TTC549 (cell line): ENCODE measurements at regions not wholly inside any gene's neighbourhood (a gene's known extent, or its start where the extent isn't known, plus 50 kb on each side); places are given as distances from the start of the nearest gene placed in this dataset.

Experiments
- FAIRE-seq: peaks from 2 replicates; lab custom pipeline; 2012; peaks lifted over from hg19 to GRCh38; lab: Jason Lieb, UNC

DNA sequence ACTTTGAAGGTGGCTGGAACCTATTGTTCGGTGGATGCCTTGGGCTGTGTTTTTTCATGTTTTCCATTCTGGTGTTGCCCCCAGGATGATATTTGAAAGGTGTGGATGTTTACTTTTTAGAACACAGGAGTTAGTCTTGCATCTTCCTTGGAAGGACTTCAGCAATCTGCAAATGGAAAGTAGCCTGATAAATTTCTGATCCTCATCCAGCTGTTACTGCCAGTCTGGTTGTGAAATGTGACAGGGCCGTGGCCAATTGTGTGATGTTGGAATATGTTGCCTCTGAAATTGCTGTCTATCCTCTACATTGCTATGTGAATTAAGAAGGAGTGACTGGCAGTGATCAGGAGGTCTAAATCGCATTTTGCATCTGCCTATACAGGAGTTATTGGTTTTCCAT lies 382.5 kb upstream of the C2CD4B start:
- no peak for FAIRE-seq

DNA sequence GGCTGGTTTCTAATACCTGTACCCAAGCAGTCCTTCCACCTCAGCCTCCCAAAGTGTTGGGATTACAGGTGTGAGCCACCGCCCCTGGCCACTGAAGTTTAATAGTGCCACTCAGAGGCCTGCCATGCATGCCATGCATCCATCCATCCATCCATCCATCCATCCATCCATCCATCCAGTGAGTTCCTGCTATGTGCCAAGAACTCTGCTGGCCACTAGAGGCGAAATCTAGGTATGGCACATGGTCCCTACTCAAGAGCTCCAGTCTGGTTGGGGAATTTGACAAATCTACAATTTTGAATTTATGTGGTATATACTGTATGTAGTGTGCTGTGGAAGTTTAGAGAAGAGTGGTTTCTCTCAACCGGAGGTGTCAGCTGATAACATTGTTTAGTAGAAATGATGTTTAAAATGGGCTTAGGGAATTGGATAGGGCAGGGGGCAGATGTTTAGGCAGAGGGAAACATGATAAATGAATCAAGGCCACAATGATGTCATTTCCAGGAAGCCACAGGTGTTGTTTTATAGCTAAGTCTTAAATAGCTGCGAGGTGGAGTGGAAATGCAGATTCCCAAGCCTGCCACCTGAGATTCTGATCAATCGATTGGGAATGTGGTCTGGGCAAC lies 384.4 kb upstream of the C2CD4B start:
- no peak for FAIRE-seq

DNA sequence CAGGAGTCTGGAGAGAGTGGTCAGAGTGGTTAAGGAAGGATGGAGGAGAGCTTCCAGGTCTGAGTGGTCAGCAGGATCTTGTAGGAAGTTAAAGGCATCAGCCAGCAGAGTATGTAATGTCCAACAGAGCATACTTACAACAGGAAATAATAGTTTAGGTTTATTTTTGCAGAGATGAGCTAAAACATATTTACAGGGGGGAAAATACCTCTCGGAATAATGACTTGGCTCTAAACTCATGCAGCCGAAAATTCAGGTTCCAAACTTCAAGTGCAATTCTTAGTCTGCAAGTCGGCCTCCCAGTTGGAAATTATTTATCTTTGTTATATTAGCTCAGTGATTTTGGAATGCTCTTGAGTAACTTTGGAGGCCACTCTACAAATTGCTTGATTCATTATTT lies 385.0 kb upstream of the C2CD4B start:
- no peak for FAIRE-seq

DNA sequence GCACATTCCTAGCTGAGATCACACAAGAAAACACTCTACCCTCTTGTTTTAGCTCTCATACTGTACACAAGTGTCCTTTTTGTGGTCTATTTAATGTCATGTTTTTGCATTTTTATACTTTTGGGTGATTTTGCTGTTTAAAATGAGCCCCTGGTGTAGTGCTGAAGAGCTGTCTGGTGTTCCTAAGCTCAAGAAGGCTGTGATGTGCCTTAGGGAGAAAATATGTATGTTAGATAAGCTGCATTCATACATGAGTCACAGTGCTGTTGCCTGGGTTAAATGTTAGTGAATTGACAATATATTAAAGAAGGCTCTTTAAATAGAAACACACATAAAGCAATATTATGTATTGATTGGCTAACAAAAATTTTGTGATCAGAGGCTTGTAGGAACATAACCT lies 387.4 kb upstream of the C2CD4B start:
- no peak for FAIRE-seq

DNA sequence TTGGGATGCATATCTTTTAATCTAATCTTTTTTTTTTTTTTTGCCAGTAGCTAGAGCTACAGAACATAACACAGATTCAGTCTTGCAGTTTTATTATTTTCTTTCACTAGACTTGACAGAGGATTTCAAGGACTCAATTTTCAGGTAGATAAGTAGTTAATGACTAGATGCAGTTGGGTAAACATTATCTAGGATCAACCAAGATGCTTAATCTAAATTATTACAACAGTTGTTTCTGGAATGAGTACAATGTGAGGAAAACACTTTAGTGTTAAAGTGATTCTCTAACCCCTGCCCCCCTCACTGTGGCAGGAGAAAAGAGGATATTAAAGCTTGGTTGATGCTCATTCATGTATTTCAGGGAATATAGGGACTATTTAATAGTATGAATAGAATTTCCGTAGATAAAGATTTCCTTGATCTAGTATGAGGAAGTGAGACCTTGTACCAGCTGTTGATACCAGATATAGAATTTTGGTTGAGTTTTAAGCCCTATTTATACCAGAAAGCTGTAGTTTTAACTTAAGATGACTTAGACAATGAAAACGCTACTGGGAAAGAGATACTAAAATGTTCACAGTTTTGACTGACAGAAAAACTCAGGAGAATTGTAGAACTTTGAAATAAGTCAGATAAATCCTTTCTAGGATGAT lies 389.0 kb upstream of the C2CD4B start:
- FAIRE-seq = no peak

DNA sequence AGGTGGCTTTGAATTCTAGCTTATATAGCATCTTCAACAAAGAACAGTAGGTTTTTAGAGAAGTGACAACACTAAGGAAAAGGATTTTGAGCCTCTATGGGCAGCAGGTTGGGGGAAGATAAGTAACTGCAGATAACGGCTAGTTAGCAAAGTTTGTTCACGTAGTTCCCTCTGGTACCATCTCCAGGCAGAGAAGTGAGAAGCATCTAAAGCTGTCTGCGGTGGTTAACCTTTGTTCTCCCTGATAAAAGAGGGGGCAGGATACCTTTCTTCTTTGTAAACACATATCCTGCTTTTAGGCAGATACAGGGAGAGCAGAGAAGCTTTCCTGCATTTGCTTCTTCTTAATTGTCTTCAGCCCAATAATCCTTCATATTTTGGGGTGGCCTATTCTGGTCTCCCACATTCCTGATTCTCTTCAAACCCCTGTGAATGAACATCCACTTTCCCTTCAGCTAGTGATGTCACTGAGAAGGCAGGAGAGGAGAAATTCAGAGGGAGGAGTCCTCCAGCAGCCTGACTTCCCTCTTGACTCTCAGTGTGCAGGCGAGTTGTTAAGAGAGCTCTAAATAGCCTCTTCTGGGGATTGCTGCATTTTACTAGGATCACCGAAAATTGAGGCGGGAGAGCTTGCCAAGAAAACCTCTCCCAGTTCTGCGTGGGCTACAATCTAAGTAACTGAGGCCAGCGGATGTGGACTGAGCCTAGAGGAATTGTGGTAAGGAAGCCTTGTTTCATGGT lies 393.7 kb upstream of the C2CD4B start:
- FAIRE-seq = no peak

DNA sequence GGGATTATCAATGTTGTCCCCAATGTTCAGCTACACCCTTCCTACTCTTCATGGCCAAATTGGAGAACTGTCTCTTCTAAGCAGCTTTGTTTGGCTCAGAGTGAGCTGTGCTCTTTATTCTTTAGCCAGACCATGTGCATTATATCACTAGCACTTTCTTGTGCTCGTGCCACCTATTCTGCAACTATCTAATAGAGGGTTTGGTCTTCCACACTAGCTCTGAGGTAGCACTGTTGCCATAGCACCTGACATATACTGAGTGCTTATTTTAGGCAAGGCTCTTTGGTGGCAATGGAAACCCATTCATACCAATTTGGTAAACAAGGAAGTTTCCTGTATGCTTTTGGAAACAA lies 394.3 kb upstream of the C2CD4B start:
- FAIRE-seq = no peak

DNA sequence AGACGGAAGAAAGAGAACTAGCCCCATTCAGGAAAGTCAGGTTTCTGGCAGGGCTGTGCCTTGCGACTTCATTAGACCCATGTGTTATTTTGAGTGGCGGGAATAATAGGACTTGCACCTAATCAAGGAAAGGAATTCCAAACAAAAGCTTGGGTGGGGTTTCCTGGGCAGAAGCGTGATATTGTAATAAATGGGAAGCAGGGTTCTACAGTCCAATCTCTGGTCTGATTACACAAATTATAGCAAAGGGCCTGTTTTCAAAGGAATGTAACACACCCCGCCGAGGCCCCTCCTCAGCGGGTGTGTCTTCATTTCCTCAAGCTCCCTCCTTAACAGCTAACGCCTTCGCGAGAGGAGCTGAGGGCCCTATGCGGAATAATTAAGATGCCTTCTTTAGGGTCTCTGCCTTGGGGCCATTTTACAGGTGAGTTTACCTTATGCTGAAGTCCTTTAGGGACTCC lies 396.0 kb upstream of the C2CD4B start:
- FAIRE-seq = no peak

DNA sequence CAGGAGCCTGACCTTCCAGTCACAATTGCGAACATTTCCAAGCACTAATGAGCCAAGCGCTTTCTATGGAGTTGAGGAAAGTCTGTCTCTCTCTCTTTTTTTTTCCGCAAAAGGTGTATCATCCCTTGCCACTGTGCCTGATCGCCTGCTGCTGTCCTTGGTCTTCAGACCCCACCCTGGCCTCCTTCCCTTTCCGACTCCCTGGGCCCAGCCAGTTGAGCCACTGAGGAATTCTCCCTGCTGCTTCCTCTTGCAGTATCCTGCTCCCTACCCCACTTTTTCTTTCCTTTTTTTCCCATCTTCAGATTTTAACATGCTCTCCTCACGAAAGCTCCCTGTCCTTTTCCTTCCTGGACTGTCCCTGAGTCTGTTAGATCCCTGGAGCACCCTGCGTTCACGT lies 396.5 kb upstream of the C2CD4B start:
- FAIRE-seq = no peak

DNA sequence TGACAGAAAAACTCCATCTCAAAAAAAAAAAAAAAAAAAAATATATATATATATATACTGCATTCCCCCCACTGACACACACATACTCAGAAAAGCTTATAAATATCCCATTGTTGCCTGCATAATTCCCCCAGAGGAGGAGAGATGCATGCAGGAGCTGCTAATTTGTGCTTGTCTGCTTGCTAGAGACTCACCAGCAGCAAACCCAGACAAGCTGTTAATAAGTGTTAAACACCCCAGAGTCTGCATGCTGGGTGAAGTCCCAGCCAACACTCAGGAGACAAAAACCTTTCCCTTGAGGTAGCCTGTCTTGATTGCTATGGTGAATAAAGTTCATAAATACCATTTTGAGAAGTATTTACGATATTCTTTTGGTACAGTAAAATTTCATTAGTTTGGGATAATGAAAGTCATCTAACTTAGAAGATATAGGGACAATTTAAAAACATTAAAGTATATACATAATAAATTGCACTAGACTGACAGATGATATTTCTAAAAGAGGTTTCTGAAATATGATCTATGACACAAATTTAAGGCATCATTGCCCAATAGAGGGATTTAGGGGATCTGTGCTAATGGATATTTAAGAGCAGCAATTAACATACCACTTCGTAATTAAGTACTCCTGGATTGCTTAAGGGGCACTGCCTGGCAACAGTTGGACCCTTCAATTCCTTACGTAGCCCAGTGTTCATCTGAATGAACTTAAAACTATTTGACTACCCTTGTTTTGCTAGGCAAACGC lies 400.0 kb upstream of the C2CD4B start:
- no peak for FAIRE-seq

DNA sequence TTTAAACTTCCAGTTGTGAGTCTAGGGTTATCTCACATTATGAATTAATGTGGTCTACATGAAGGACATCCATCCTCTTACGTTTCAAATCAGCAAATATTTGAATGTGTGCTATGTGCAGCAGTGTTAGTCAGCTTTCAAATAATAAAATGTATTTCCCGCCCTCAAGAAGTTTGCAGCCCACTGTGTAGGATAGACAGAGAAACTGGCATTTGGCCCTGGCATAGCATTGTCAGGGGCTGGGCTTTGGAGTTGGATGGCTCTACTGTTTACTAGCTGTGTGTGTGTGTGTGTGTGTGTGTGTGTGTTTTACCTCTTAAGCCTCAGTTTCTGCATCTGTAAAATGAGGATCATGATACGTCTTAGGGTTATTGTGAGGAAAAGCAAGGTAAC lies 400.5 kb upstream of the C2CD4B start:
- FAIRE-seq = no peak

DNA sequence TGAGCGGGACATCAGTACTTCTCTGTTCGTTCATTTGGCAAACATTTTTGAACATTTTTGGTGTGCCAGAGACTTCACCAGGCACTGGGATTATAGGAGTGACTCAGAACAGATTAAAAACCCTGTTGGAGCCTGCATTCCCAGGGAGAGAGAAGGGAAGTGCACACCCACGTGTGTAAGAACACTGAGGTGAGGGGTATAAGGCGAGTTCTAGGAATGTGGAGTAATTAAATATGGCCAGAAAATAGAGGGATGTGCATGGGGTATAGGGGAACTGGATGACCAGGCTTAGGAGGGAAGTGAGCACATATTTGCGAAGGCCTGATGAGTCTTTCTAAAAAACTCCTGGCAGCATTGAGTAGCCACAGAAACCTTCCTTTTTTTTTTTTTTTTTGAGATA lies 401.2 kb upstream of the C2CD4B start:
- no peak for FAIRE-seq

DNA sequence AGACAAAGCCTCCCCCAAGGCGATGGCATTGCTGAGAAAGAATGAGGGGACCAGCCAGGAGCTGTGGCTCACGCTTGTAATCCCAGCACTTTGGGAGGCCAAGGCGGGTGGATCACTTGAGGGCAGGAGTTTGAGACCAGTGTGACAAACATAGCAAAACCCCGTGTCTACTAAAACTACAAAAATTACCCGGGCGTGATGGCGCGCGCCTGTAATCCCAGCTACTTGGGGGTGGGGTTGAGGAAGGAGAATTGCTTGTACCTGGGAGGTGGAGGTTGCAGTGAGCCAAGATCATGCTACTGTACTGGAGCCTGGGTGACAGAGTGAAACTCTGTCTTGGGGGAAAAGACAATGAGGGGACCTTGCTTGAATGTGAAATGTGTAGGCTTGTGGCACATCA lies 402.4 kb upstream of the C2CD4B start:
- no peak for FAIRE-seq

DNA sequence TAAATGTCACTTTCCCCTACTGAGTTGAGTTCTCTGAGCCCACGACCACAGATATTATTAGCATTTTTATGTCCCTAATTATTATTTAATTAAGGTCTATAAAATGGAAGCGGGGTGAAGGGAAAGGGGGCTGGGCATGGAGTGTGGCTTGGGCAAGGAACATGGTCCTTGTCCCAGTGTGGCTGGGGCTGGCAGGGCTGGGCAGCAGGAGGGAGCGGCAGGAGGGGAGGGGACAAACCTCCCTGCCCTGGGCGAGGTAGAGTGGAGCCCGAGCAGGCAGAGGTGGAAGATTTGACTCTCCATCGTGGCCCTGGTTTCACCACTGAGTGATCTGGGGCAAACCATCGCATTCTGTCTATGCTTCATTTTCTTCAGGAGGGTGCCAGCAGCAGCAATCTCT lies 402.9 kb upstream of the C2CD4B start:
- no peak for FAIRE-seq

DNA sequence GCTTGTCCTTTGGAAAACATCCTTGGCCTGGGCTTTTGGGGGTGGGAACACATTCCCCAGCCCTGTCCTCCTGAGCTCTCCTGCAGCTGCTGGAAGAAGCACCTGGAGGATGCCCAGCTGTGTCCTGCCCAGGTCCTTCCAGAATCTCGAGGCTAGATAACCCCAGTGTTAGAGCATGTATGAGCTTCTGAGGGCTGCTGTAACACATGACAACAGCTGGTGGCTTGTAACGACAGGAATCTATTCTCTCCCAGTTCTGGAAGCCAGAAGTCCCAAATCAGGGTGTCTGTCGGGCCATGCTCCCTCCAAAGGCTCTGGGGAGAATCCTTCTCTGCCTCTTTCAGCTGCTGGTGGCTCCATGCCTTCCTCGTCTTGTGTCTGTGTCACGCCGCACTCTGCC lies 403.6 kb upstream of the C2CD4B start:
- no peak for FAIRE-seq

DNA sequence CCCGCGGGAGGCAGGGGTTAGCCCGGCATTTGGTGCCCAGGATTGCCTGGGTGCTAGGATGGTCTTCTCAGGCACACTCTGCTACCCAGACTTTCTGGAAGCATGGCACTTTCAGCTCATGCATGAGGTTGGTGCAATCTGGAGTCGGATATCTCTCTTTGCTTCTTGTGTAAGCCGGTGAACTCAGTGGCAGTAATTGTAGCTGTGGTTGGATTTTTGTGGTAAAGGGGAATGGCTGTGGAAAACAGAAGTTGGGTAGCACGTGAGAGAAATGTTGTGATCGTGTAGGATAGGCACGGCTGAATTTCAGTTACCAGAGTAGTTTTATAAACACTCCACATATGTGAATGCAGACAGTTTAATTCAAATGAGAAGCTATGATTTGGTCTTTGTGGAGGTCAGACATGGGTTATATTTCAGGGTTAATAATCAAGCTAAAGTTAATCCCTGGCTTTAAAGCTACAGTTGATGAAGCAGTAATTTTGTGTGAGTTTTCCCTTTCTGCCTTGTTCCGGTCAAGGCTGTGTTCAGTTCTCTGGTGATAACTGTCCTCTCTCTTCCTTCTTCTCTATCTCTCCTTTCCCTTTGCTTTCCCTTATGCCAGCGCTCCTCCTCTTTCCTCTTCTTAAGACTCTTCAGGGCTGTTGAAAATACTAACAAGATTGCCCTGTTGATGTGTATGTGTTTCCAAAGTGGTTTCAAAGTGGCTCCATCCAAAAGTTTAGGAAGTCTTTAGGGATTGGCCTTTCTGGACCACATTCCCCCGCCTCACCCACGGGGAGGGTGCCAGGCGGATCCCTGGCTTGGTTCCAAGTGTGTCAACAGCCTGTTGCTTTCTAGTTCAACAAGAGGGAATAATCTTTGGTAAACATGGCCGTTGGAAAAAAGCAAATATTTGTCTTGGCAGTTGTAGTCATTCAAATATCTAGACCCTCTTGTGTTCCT lies 404.6 kb upstream of the C2CD4B start:
- FAIRE-seq = no peak

DNA sequence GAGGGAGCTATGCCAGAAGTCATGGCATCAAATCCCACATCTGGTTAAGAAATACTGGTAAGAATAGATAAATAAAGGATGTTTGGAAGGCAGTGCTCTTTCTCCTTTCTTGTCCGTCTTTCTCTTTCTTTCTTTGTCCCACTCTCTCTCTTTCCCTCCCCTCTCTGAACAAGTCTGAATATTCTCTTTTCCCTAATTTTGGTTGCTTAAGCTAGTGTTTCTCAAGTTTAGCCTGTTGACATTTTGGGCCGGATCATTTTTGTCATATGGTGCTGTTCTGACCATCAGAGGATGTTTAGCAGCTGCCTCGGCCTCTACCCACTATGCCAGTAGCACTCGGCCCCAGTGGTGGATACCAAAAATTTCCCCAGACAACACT lies 405.3 kb upstream of the C2CD4B start:
- no peak for FAIRE-seq

DNA sequence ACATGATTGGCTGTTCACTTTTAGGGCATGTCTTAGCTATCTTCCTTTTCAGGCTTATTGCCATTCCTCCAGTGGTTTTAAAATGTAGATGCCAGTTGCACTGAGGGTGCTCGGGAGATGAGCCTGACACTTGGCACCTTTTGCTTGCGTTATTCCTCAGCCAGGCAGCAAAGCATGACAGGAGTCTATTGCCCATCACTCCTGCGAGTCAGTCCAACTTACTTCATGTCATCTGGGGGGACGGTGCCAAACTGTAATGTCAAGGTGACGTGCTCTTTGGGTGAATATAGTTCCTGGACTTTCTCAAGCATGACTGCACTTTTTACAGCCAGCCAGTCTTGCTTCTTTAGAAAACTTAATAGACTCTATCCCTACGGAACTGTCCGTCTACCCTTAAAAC lies 406.0 kb upstream of the C2CD4B start:
- FAIRE-seq = no peak

DNA sequence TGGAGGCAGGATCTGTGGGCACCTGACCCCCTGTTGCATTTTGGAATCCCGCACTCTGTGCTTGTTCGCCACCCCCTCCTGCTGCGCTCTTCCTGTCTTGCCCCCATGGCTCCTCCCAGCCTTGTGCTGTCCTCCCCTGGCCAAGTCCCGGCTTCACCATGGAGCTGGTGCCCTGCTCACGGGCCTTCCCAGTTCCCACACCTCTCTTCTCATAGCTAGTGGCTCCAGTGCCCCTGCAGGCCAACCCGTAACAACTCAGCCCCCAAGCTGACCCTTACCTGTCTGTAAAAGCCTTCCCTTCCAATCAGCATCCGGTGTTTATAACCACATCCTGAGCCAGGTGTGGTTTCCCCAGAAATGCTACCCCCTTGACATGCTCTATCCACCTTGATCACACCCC lies 407.7 kb upstream of the C2CD4B start:
- FAIRE-seq = no peak

DNA sequence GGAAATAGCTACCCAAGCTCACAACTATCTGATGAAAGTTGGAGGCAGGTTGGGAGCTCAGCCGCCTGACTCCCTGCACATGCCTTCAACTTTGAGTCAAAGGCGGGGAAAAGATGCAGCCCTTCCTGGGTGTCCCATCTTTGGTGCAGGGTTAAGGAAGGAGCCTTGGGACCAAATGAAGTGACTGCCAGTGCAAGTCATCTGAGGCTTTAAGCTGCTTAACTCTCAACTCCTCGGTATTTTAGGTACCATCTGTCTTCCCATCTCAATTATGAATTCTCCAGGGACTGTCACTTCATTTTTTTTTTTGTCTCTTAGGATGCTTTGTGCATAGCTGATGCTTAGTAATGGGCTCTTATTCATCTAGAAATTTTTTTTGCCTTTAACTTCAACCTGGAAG lies 408.8 kb upstream of the C2CD4B start:
- no peak for FAIRE-seq

DNA sequence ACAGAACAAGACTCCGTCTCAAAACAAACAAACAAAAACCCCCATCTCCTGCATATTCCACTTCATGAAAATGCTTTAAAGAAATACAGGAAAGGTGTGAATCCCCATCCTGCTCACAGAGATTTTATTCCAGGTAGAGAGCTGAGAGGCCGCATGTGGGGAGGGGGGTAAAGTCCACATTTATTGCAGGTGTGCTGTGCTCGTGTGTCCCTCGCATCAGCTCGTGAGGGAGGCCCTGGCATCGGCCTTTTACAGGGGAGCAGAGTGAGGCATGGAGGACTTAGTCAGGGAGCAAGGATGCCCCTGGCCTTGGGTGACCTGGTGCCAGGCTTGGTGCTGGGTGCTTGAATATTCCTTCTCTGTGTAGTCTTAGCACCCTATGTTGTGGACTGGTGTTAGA lies 413.5 kb upstream of the C2CD4B start:
- no peak for FAIRE-seq

DNA sequence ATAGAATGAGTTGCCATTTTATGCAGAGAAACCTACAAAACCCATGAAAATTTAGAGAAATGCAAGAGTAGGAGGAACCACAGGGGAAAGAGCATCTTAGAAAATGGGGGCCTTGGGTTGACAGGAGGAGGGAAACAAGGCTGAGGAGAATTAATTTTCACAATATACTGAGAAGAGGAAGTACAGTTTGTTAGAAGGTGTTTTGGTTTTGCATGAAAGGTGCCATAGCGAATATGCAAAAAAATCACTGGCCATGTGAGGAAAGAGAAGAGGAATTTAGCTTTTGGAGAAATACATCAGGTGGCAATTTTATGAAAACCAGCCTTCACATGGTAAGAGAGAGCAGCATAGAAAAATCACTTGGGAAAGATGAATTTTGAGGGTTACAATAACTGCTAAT lies 413.9 kb upstream of the C2CD4B start:
- FAIRE-seq = no peak
